ENCODE measurements at regions not wholly inside any gene's neighbourhood (a gene's known extent, or its start where the extent isn't known, plus 50 kb on each side); places are given as distances from the start of the nearest gene placed in this dataset.

DNA sequence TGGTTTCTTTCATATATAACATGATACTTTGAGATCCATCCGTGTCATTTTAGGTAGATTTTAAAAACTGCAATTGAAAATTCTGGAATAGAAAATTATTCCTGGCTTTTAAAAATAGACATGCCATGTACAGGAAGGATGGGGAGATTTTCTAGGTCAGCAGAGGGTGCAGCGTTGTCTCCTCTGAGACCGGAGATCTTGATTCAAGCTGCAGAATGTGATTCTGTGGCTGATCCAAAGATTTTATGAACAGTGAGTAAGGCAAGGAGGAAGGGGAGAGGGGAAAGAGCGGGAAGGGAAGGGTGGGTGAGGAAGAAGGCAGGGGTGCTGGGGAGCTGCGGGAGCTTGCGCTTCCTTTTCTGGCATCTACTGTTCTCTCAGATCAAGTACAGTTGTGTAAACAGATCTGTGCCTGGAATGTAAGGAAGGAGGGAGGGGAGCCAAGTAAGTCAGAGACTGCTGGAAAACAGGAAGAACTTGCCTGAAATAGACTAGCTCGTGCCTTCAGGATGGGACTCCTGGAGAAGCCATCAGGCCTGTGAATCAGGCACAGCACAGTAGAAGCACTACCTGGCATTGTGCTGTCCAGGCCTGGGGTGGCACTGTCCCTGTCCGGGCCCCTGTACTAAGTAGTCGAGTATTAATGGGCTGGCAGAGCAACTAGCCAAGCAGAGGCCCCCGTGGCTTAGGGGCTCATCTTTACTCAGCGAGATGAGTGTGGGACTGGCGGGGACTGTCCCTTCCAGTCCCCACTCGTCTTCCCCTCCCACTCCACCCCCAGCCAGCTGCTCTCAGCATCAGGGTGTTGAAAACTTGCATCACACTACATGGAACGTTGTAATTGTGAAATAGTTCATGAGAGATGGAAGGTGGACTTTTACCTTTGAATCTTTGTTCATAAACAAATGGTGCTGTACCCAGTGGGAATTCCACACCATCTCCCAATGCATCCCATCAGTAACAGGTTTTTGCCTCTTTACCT lies 163.5 kb downstream of the UXS1 start:
- TF ChIP-seq CEBPB (IDR thresholded peaks at IDR 0.05; ENCODE audit: low read depth, low read length) (no peak), RXRA (IDR thresholded peaks at IDR 0.05; ENCODE audit: insufficient read depth, low read depth, low read length) (no peak), POLR2A (IDR thresholded peaks at IDR 0.05; ENCODE audit: control extremely low read depth in 1 of 2, low read depth in 2 of 2, low read length in 2 of 2) (no peak)

All from H1 (cell line).